HEK293 (cell line): ENCODE measurements at regions not wholly inside any gene's neighbourhood (a gene's known extent, or its start where the extent isn't known, plus 50 kb on each side); places are given as distances from the start of the nearest gene placed in this dataset.

ENCODE experiments used
- CTCF ChIA-PET: fragments of 350-600 bp; formaldehyde crosslinking; extraction: SDS; loops from one replicate; lab custom pipeline; 2021; ENCODE audit warnings: antibody characterized with exemption; lab: Yijun Ruan, JAX
- POLR2A ChIA-PET: fragments of 300-600 bp; formaldehyde crosslinking; extraction: SDS; loops from one replicate; lab custom pipeline; 2020; ENCODE audit warnings: antibody characterized with exemption, inconsistent platforms; lab: Yijun Ruan, JAX
- H3K27ac ChIP-seq: fragments of 200-500 bp; sonication (Bioruptor generic); 2 replicates; pipeline ENCODE4 v1.5.1; 2014; ENCODE audit warnings: low read depth, low read length, control low read depth, inconsistent platforms; ENCODE audit errors: extremely low read depth
- H3K36me3 ChIP-seq, 2 experiments: fragments of 200-500 bp in 1 of 2; sonication (Bioruptor generic) in 1 of 2; 1 replicate in 1 of 2; 2 replicates in 1 of 2; pipeline ENCODE4 v1.5.1; 2014 to 2017; ENCODE audit warnings: inconsistent platforms in 2 of 2, low read length in 2 of 2; ENCODE audit not compliant: control insufficient read depth in 2 of 2, insufficient read depth in 1 of 2
- H3K4me1 ChIP-seq: fragments of 200-500 bp; sonication (Bioruptor generic); 2 replicates; pipeline ENCODE4 v1.5.1; 2014; ENCODE audit warnings: mild to moderate bottlenecking, low read length, inconsistent platforms; ENCODE audit not compliant: control insufficient read depth, insufficient read depth
- H3K4me3 ChIP-seq: 2 replicates; pipeline ENCODE4 v1.5.1; 2011; ENCODE audit warnings: low read depth, mild to moderate bottlenecking, control low read depth, low read length, moderate library complexity
- H3K9me3 ChIP-seq: fragments of 200-500 bp; sonication (Bioruptor generic); 2 replicates; pipeline ENCODE4 v1.5.1; 2014; ENCODE audit warnings: low read depth, low read length, inconsistent platforms; ENCODE audit not compliant: control insufficient read depth, insufficient read depth
- GLIS1 ChIP-seq: fragments of 450-650 bp; formaldehyde crosslinking; IDR thresholded peaks from 2 replicates; pipeline ENCODE4 v1.5.1; 2016; ENCODE audit warnings: missing biosample characterization, missing genetic modification characterization
- HIC1 ChIP-seq: fragments of 450-650 bp; formaldehyde crosslinking; IDR thresholded peaks from 2 replicates; pipeline ENCODE4 v1.5.1; 2016; ENCODE audit warnings: missing biosample characterization, missing genetic modification characterization
- KLF1 ChIP-seq: fragments of 450-650 bp; formaldehyde crosslinking; IDR thresholded peaks from 2 replicates; pipeline ENCODE4 v1.5.1; 2016; ENCODE audit warnings: missing biosample characterization, missing genetic modification characterization
- KLF10 ChIP-seq: fragments of 450-650 bp; IDR thresholded peaks from 2 replicates; pipeline ENCODE4 v1.5.1; 2018; ENCODE audit warnings: missing biosample characterization, mild to moderate bottlenecking, missing genetic modification characterization
- KLF9 ChIP-seq: fragments of 450-650 bp; formaldehyde crosslinking; IDR thresholded peaks from 2 replicates; pipeline ENCODE4 v1.5.1; 2016; ENCODE audit warnings: missing biosample characterization, missing genetic modification characterization, low read depth
- PRDM10 ChIP-seq: fragments of 450-650 bp; formaldehyde crosslinking; IDR thresholded peaks from 2 replicates; pipeline ENCODE4 v1.5.1; 2016; ENCODE audit warnings: missing biosample characterization, missing genetic modification characterization
- SCRT2 ChIP-seq: fragments of 450-650 bp; formaldehyde crosslinking; IDR thresholded peaks from 2 replicates; pipeline ENCODE4 v1.5.1; 2016; ENCODE audit warnings: missing biosample characterization, missing genetic modification characterization
- SP7 ChIP-seq: fragments of 450-650 bp; formaldehyde crosslinking; IDR thresholded peaks from 2 replicates; pipeline ENCODE4 v1.5.1; 2016; ENCODE audit warnings: missing biosample characterization, missing genetic modification characterization
- ZBTB17 ChIP-seq: fragments of 450-650 bp; formaldehyde crosslinking; IDR thresholded peaks from 2 replicates; pipeline ENCODE4 v1.5.1; 2016; ENCODE audit warnings: missing biosample characterization, missing genetic modification characterization
- ZIC2 ChIP-seq: fragments of 450-650 bp; formaldehyde crosslinking; IDR thresholded peaks from 2 replicates; pipeline ENCODE4 v1.5.1; 2016; ENCODE audit warnings: missing biosample characterization, missing genetic modification characterization
- ZNF324 ChIP-seq: fragments of 450-650 bp; formaldehyde crosslinking; IDR thresholded peaks from 2 replicates; pipeline ENCODE4 v1.5.1; 2016; ENCODE audit warnings: missing biosample characterization, missing genetic modification characterization
- ZNF366 ChIP-seq: fragments of 450-650 bp; formaldehyde crosslinking; conservative IDR thresholded peaks from 2 replicates; pipeline ENCODE4 v1.5.1; 2016; ENCODE audit warnings: missing biosample characterization, missing genetic modification characterization
- ZNF423 ChIP-seq: fragments of 450-650 bp; formaldehyde crosslinking; IDR thresholded peaks from 2 replicates; pipeline ENCODE4 v1.5.1; 2016; ENCODE audit warnings: missing biosample characterization, missing genetic modification characterization

GRCh38 chr3:13235897-13236296 lies 162.7 kb upstream of the IQSEC1 start (continued):
- no peak for TF ChIP-seq HIC1
- TF ChIP-seq ZBTB17 (tag by site-specific recombination), result peak; percentile 24; the same call in 1 of the 2 replicates
- TF ChIP-seq KLF10 (tag by site-specific recombination), result peak; percentile 38; the same call in 1 of the 2 replicates

GRCh38 chr3:13235079-13235478 lies 161.8 kb upstream of the IQSEC1 start:
- H3K4me1 ChIP-seq, result peaks cover 12% of the 10 kb centered on the region
- ChIA-PET POLR2A (no interaction called here), CTCF (no interaction called here)
- no peaks in the 10 kb centered on the region for H3K36me3 ChIP-seq
- TF ChIP-seq SP7 (tag by site-specific recombination) (no peak), GLIS1 (peak; percentile 39), ZNF324 (tag by site-specific recombination) (no peak), PRDM10 (tag by site-specific recombination) (peak; percentile 74), KLF10 (tag by site-specific recombination) (0 out of 2 replicates have a peak, but pooled peaks have one; percentile 36), ZNF423 (tag by site-specific recombination) (peak; percentile 54), KLF1 (tag by site-specific recombination) (peak; percentile 93), SCRT2 (no peak), KLF9 (0 out of 2 replicates have a peak, but pooled peaks have one; percentile 37)
- H3K9me3 ChIP-seq, result no peaks in the 10 kb centered on the region
- no peak overlapping the region for H3K27ac ChIP-seq
- H3K4me3 ChIP-seq, result no peak overlapping the region

GRCh38 chr3:13234666-13235065 lies 161.4 kb upstream of the IQSEC1 start:
- TF ChIP-seq ZIC2 (tag by site-specific recombination), result peak; percentile 28
- TF ChIP-seq ZNF366 (tag by site-specific recombination), result no peak
- TF ChIP-seq, all 188 proteins: peak for 1
- Histone ChIP-seq H3K36me3 (no peaks in the 10 kb centered on the region), H3K9me3 (no peaks in the 10 kb centered on the region), H3K4me3 (no peak overlapping the region), H3K27ac (no peak overlapping the region), H3K4me1 (peaks cover 12% of the 10 kb centered on the region)
- ChIA-PET CTCF (interaction anchor here (0.7 kb wide), 1 partner anchor 122 kb away, joined by 3 read pairs; no protein-coding TSS in a partner anchor), POLR2A (no interaction called here)
